ENCODE measurements at regions not wholly inside any gene's neighbourhood (a gene's known extent, or its start where the extent isn't known, plus 50 kb on each side); places are given as distances from the start of the nearest gene placed in this dataset.

DNA sequence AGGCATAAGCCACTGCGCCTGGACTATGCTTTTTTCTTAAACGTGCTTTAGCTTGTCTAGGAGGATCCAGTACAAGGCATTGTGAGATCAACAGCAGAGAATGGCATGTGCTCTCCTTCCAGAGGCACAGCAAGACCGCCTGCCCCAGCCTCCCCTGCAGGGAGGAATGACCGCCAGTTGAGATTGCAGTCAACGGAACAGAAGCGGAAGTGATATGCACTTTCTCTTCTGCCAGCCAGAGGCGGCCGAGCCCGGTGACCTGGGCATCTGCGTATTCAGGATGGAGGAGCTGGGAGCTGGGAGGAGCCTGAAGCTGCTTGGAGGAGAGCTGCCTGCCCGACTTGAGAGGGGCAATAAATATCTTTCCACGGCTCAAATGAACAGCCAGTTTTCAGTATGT is 243.0 kb downstream of the CTTN start:
- in situ Hi-C loops (cut with HindIII; ENCODE audit: low sequenced_read_pairs), result loop anchor here (10.0 kb wide), 2 partner anchors 87 to 103 kb away; no protein-coding TSS in a partner anchor

DNA sequence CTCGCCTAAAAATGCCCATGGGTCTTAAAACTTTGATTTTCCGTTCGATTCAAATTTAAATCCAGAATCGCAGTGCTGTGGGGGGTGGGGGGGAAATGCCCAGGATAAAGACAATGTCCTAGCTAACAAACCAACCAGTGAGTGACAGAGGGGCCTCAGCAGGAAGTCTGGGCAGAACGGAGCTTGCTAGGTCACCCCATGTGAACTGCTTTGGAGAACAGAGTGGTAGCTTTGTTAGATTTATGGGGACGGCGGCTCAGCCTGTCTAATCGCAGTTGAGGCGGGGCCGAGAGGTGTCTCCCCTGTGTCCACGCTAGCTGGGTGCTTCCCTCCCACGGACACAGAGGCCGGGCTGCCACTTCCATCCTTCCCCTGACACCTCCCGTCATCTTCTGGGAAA is 243.9 kb downstream of the CTTN start:
- in situ Hi-C loops (cut with HindIII; ENCODE audit: low sequenced_read_pairs), result loop anchor here (10.0 kb wide), 2 partner anchors 87 to 103 kb away; no protein-coding TSS in a partner anchor

GRCh38 chr11:70643642-70644041 is 245.3 kb downstream of the CTTN start:
- in situ Hi-C loops (cut with HindIII; ENCODE audit: low sequenced_read_pairs), result loop anchor here (10.0 kb wide), 2 partner anchors 89 to 101 kb away; no protein-coding TSS in a partner anchor

DNA sequence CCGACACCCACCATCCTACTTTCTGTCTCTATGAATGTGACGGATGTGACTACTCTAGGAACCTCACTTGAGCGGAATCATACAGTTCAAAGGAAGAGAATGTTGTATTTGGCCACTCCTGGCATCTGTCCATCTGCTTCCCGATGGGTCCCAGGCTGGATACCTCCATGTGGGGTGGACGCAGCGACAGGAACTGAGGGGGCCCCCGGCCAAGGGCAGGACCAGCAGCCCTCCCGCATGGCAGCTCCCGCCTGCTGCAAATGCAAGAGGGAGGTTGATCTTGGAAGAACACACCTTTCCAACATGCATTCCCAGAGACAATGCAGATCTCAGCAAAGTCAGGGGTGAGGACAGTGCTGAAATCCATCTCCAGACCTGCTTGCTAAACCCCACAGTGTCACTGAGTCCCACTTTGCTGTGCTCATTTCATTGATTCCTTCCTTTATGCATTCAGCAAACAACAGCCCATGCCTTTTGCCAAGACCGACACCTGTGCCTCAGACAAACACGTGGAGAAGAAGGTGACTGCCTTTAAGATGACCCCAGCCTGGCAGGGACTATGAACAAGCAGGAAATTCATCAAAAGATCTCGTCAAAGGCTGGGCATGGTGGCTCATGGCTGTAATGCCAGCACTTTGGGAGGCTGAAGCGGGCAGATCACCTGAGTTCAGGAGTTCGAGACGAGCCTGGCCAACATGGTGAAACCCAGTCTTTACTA is 246.2 kb downstream of the CTTN start:
- in situ Hi-C loops (cut with HindIII; ENCODE audit: low sequenced_read_pairs), result loop anchor here (10.0 kb wide), 2 partner anchors 90 to 100 kb away; no protein-coding TSS in a partner anchor

DNA sequence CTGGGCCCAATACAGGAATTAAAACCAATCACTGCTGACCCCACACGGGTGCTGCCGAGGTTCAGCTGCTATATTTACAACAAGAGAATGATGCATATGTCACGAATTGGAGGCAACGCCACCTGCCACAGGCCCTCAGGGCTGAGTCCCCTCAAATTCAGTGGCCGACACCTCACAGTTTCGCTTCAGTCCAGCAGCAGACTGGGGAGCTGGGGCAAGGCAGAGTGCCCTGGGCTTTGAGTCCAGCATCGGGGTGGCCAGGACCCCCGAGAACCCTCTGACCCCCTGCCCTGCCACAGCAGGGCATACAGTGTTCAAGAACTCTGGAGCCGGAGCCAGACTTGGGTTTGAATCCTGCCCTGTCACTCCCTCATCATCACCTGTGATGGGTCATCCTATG is 247.2 kb downstream of the CTTN start:
- in situ Hi-C loops (cut with HindIII; ENCODE audit: low sequenced_read_pairs), result loop anchor here (10.0 kb wide), 2 partner anchors 91 to 99 kb away; no protein-coding TSS in a partner anchor

DNA sequence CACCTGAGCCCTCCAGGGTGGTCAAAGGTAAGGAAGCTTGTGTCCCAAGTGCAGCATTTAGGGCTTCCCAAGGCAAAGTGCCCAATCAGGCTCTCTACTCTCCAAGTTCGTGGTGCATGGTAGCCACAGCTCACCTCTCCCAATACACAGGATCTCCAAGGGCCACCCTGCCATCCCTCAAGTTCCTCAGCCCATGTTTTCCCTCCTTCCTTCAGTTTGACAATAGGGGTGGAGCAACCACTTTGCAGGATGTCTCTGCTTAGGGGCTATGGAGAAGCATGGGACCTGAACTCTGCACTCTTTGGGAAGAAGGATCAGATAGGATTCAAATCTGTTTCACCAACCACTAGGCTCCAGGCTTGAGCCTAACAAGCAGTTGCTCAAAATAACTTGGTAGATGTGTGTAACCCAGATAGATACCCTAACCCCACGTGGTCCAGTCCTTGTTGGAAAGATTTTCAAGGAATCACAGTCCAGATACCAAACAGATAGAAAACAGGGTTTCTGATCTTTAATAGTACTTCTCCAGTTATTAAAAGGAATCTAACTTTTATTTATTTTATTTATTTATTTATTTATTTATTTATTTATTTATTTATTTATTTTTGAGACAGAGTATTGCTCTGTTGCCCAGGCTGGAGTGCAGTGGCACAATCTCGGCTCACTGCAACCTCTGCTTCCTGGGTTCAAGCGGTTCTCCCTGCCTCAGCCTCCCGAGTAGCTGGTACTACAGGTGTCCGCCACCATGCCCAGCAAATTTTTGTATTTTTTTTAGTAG is 248.1 kb downstream of the CTTN start:
- in situ Hi-C loops (cut with HindIII; ENCODE audit: low sequenced_read_pairs), result loop anchor here (10.0 kb wide), 2 partner anchors 92 to 98 kb away; no protein-coding TSS in a partner anchor

DNA sequence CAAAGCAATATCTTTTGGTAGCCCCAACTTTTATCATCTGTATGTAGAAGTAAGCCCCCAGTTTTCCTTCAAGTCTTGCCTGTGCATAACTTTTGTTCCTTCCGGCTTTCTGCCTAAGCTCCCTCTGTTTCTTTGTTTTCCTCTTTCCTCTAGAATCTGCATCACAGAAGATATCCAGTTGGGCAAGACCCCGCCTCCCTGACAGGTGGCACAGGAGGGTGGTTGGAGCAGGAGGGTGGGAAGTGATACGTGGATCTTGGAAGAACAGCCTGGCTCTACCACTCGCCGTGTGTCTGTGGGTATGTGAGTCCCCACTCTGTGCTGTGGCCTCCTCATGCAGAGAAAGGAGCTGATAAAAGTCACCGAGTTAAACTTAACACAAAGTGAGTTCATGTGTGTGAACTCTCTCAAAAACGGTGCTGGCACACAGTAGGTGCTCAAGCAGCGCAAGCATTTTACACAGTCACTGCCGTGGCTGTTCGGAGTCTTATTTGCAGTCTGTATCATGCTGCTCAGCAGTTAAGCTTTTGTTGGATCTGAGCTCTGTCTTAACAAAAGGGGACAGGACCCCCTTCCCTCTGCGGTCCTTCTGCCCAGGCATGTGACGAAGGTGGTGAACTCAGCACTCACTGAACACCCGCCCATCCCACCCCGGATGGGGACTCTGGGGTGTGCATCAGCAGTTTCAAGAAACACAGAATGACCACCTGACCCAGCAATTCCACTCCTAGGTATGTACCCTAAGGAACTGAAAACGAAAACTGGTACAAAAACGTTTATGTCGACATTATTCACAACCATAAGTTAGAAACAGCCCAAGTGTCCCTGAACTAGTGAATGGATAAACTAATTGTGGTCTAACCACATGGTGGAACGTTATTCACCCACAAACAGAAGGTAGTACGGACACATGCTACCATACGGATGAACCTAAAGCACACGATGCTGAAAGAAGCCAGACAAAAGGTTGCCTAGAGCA is 249.1 kb downstream of the CTTN start:
- in situ Hi-C loops (cut with HindIII; ENCODE audit: low sequenced_read_pairs), result loop anchor here (10.0 kb wide), 2 partner anchors 93 to 97 kb away; no protein-coding TSS in a partner anchor

GRCh38 chr11:70650075-70650909 is 252.0 kb downstream of the CTTN start:
- in situ Hi-C loops (cut with HindIII; ENCODE audit: low sequenced_read_pairs), result no loop called here

DNA sequence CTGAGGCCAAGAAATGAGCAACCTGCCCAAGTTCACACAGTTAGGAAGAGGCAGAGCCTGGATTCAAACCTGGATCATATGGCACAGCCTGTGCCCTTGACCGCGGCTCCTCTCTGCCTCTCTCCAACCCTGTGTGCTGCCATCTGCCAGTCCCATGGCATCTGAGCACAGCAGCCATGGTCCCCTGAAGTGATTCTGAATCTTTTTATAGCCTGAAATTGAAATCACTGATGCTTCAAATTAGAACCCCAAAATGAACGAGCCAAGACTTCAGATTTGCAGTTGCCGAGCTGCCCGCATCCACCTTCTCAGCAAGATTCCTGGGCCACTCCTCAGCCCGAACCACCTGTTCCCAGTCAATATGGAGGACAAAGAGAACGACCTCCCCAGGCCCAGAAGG is 252.7 kb downstream of the CTTN start:
- in situ Hi-C loops (cut with HindIII; ENCODE audit: low sequenced_read_pairs), result no loop called here

GRCh38 chr11:70654016-70654415 is 255.7 kb downstream of the CTTN start:
- in situ Hi-C loops (cut with HindIII; ENCODE audit: low sequenced_read_pairs), result no loop called here

- in situ Hi-C loops (cut with HindIII; ENCODE audit: low sequenced_read_pairs), result no loop called here
Observed at GRCh38 chr11:70655816-70656215, 257.5 kb downstream of the CTTN start.

DNA sequence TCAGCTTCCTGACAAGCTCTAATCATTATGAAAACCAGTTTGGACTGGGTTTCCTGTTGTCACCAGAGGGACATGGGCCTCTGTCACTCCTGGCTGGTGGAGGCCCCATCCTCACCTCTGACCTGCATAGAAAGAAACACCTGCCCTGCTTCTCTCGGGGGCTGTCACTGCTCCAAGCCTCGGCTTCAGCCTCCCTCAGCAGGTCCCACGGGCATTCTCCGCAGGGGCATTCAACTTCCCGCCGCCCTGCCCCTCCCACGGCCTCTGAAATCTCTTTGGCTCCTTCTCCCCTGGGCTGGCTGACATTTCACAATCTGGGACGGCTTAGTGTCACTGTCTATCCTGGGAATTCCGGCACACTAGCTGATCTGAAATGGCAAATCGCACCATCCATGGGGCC is 257.9 kb downstream of the CTTN start:
- in situ Hi-C loops (cut with HindIII; ENCODE audit: low sequenced_read_pairs), result no loop called here

GRCh38 chr11:70660059-70660888 is 261.9 kb downstream of the CTTN start:
- in situ Hi-C loops (cut with HindIII; ENCODE audit: low sequenced_read_pairs), result no loop called here

DNA sequence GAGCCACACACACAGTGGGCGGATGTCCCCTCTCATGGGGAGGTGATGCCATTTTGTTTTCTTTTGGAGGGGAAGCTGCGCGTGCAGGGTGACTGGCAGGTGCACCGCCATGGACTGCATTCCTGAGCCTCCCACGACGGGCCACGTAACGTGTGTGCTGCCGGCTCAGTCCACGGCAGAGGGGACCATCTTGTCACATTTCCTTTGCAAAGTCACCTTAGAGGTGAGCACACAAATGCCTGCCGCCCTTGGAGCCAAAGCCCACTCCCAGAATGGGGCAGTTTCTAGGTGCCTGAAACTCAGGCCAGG is 262.5 kb downstream of the CTTN start:
- in situ Hi-C loops (cut with HindIII; ENCODE audit: low sequenced_read_pairs), result no loop called here

DNA sequence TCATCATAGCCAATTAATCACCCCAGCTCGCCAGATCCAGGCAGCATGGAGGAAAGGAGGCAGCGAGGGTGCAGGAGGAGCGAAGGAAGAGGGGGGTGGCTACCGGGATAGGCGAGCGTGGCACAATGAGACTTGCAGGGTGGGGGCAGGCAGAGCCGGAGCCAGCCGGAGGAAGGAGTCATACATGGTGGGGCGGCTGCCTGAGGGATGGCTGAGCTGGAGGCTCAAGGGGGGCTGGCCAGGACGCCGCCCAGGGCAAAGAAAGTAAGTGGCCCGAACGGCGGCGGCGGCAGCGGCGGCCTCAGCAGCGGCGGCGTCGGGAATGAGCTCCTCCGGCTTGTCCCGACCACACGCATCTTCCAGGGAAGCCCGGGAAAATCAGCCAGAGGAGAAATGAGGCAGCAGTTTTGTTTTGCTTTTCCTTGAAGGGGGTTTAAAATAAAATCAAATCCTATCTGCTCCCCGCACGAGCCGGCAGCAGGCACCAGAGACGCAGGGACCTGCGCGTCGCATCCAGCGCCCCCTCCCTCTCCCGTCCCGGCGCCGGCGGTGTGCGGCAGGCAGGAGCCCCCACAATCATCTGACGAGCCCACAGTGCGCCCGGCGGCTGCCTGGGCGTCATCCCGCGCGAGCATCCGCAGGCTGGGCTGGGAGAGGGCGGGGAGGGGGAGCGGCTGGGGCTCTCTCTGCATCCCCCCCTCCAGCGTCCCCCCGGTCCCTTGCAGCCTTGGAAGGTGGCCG is 263.6 kb downstream of the CTTN start:
- in situ Hi-C loops (cut with HindIII; ENCODE audit: low sequenced_read_pairs), result no loop called here

DNA sequence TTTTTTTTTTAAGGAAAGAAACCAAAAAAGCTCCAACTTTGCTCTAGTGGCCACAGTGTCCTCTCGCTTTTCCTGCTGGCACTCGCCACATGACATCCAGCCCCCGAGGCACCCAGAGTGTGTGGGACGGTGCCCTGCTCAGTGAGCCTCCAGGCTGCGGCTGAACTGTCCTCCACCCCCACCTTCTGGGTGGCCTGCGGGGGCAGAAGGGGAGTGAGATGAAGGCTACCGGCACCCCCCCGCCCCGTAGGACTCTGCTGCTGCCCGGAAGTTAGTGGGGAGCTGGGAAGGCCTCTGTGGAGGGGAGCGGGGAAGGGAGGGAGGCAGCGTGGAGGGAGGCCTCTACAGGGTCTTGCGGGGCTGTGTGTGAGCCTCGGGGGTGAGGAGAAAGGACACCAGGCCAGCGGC is 264.4 kb downstream of the CTTN start:
- in situ Hi-C loops (cut with HindIII; ENCODE audit: low sequenced_read_pairs), result no loop called here

GRCh38 chr11:70663815-70664214 is 265.5 kb downstream of the CTTN start:
- in situ Hi-C loops (cut with HindIII; ENCODE audit: low sequenced_read_pairs), result no loop called here

GRCh38 chr11:70666311-70666710 is 268.0 kb downstream of the CTTN start:
- in situ Hi-C loops (cut with HindIII; ENCODE audit: low sequenced_read_pairs), result no loop called here
